Hematopoietic multipotent progenitor cell treated with erythropoietin and hydrocortisone succinate and interleukin-3 and kit ligand, for 8 days (in vitro differentiated cells): ENCODE measurements at regions not wholly inside any gene's neighbourhood (a gene's known extent, or its start where the extent isn't known, plus 50 kb on each side); places are given as distances from the start of the nearest gene placed in this dataset.

Source experiments
- DNase-seq: peaks from one replicate; pipeline ENCODE4 v3.0.0-alpha.2; 2015

DNA sequence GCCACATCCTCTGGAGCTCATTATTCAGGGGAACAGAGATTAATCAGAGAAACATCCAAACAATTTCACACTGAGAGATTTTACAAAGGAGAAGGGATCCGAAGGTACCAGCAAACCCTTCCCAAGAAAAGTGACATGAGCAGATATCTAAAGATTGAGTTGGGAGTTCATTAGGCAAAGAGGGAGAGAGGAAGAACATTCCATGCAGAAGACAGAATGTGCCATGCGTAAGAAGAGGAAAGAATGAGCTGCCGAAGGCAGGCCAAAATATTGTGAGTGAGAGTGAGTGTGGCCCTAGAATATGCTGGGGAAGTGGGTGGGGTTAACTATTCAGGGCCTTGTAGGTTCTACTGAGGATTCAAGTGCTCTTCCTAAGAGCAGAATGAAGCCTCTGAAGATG lies 50.0 kb upstream of the LYVE1 start:
- no peak for DNase-seq
